SHP77 (cell line): ENCODE measurements at regions not wholly inside any gene's neighbourhood (a gene's known extent, or its start where the extent isn't known, plus 50 kb on each side); places are given as distances from the start of the nearest gene placed in this dataset.

Source experiments
- DNase-seq, 2 experiments: peaks; one replicate each; lab custom pipeline; 2025; lab: John Stamatoyannopoulos, UW

- DNase-seq, result no peak
These were observed 258.9 kb downstream of the METTL4 start for GRCh38 chr18:2312440-2312839.

GRCh38 chr18:2313332-2313731 is 258.0 kb downstream of the METTL4 start:
- DNase-seq, result no peak

- no peak for DNase-seq
These were observed 255.1 kb downstream of the METTL4 start for GRCh38 chr18:2316082-2316750.

- DNase-seq, result no peak
These were observed 254.3 kb downstream of the METTL4 start for GRCh38 chr18:2316751-2317696.

GRCh38 chr18:2324459-2324858 is 246.8 kb downstream of the METTL4 start:
- no peak for DNase-seq

- no peak for DNase-seq
These were observed 245.9 kb downstream of the METTL4 start for GRCh38 chr18:2325308-2325849.

GRCh38 chr18:2325933-2326332 is 245.4 kb downstream of the METTL4 start:
- no peak for DNase-seq

- DNase-seq, result no peak
These were observed 244.3 kb downstream of the METTL4 start for GRCh38 chr18:2326999-2327398.

- DNase-seq, result no peak
These were observed 240.5 kb downstream of the METTL4 start for GRCh38 chr18:2330764-2331163.

GRCh38 chr18:2331491-2331890 is 239.8 kb downstream of the METTL4 start:
- no peak for DNase-seq

- DNase-seq, result no peak
These were observed 234.5 kb downstream of the METTL4 start for GRCh38 chr18:2336690-2337392.

- DNase-seq, result no peak
These were observed 233.7 kb downstream of the METTL4 start for GRCh38 chr18:2337552-2338141.

GRCh38 chr18:2338601-2339000 is 232.7 kb downstream of the METTL4 start:
- no peak for DNase-seq

- DNase-seq, result no peak
These were observed 231.0 kb downstream of the METTL4 start for GRCh38 chr18:2340335-2340734.

- no peak for DNase-seq
These were observed 223.3 kb downstream of the METTL4 start for GRCh38 chr18:2348003-2348402.

- no peak for DNase-seq
These were observed 220.0 kb downstream of the METTL4 start for GRCh38 chr18:2351126-2351850.

- DNase-seq, result no peak
These were observed 217.0 kb downstream of the METTL4 start for GRCh38 chr18:2354292-2354691.

- no peak for DNase-seq
These were observed 214.4 kb downstream of the METTL4 start for GRCh38 chr18:2356906-2357305.

GRCh38 chr18:2360861-2361260 is 210.4 kb downstream of the METTL4 start:
- DNase-seq, result no peak

GRCh38 chr18:2368102-2368501 is 203.2 kb downstream of the METTL4 start:
- DNase-seq, result no peak

GRCh38 chr18:2376707-2377106 is 194.6 kb downstream of the METTL4 start:
- no peak for DNase-seq
